Dedifferentiated amniotic fluid mesenchymal stem cell (primary cell): ENCODE measurements at regions not wholly inside any gene's neighbourhood (a gene's known extent, or its start where the extent isn't known, plus 50 kb on each side); places are given as distances from the start of the nearest gene placed in this dataset.
"Not testable (repeated sequence)": the region's sequence is repeated elsewhere in the genome, so short reads cannot be mapped to it uniquely, and the experiment has no call there.

ENCODE experiments used
- DNase-seq: peaks from one replicate; pipeline ENCODE4 v3.0.0-alpha.2; 2016; ENCODE audit errors: extremely low spot score

- DNase-seq, result not testable (repeated sequence)
These were observed 127.9 kb downstream of the ARRDC4 start for GRCh38 chr15:98088307-98088945.

DNA sequence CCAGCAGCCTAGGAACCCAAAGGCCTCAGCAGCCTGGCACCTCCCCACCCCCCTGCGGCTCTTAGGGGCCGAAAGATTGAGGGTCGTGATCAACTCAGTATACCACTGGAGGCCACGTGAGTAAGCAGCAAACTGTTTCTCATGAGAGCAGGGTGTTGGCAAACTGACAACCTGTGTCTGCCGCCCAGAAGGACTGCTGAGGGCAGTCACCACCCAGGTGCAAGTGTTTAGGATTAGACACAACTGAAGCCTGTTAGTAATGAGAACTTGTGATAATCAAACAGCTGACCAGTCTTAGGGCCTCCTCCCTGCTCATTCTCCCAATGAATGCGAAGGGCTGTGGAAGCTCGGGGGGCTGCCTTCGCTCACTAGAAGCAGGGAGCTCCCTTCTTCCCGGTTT lies 128.8 kb downstream of the ARRDC4 start:
- not testable (repeated sequence) for DNase-seq

DNA sequence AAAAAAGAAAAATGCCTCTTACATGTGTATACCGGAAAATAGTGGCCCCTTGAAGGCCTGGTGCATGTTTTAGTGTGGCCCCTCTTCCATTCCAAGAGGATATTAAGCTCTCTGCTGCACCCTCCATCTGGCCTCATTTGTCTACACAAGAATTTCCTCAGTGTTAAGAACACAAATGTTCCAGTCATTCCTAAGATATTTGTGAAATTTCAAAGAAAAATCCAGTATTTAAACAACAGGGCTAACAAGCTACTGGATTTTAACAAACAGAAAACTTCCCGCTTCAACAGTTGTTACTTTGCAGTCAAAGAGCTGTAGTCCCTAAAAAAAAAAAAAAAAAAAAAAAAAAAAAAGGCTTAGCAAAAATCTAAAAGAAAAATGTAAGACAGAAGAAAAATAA lies 137.5 kb downstream of the ARRDC4 start:
- not testable (repeated sequence) for DNase-seq

DNA sequence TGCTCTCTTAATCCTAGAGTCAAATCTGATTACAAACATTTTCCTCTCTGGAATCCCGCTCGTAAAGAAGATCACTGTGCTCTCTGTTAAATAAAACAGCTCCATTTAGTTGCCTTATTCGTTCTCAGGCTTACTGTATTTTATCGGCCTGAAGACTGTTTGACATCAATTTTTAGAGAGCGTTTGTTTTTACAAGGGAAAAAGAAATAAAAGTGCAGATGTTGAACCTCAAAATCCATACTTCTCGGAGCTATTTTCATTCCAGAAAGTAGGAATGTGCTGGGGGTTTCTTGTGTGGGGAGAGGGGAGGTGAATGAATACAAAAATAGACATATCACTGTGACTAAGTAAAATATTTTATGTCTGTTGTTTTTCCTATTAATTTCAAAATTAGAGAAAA lies 140.1 kb downstream of the ARRDC4 start:
- not testable (repeated sequence) for DNase-seq

GRCh38 chr15:98103570-98103969 lies 143.1 kb downstream of the ARRDC4 start:
- DNase-seq, result no peak

GRCh38 chr15:98104386-98105151 lies 144.1 kb downstream of the ARRDC4 start:
- DNase-seq, result not testable (repeated sequence)

DNA sequence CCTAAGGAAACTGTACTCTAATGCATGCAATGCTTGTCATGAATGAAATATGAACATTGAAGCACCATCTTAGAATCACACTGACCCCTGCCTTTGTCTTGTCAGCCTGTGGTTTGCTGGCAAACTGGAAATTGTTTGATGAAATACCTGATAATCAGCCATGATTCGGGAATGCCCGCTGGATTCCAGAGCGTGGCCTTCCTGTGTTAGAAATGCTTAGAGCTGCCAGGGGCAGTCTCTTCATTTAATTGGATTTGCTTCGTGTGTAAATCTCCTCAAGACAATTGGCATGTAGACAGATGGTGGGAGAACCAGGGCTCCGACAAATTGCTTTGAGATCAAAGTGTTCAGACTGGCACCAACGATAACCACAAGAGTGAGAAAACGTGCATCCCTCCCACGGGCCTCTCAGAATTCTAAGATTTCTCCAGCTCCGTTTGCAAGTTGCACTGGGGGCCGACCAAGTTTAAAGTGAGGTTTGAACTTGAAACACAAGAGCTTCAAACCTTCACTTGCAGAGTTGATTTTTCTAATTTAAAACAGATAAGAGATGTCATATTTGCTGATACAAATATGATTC lies 146.2 kb downstream of the ARRDC4 start:
- not testable (repeated sequence) for DNase-seq

- no peak for DNase-seq
These were observed 151.3 kb downstream of the ARRDC4 start for GRCh38 chr15:98111806-98112205.

- no peak for DNase-seq
These were observed 152.8 kb downstream of the ARRDC4 start for GRCh38 chr15:98113327-98113726.

- no peak for DNase-seq
These were observed 160.1 kb downstream of the ARRDC4 start for GRCh38 chr15:98120561-98120960.

GRCh38 chr15:98121536-98121935 lies 161.0 kb downstream of the ARRDC4 start:
- DNase-seq, result no peak

GRCh38 chr15:98121957-98122356 lies 161.5 kb downstream of the ARRDC4 start:
- no peak for DNase-seq

DNA sequence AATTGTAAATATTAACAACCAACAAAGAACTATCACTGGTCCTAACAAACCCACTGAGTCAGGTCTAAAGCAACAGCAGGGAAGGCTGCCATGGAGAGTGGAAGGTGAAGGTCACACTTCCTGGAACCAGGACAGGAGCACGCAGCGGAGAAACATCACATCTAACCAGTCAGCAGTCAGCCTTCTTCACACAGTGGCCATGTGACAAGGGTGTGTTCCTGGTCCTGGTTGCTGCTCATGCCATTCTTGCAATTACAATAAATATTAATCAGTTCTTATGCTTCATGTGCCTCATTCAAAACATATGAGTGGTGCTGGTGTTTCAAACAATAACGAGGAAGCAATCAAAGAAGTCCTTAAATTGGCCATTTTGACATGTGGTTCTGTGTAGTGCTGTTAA lies 162.8 kb downstream of the ARRDC4 start:
- DNase-seq, result no peak

DNA sequence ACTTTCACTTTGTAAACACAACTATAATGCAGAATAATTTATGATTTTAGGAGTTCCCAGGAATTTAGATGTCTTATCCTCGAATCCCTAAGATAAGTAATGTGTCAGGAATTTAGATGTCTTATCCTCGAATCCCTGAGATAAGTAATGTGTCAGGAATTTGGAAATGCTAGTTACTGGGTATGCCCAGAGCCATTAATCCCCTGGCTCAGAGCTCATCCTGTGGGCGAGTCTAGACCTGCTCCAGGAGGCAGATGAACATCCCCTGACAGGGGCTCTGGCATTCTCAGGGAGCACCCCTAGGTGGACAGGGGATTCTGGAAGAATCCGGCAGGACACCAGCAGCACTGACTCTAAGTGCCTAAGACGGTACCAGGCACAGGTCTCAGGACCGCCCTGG lies 163.3 kb downstream of the ARRDC4 start:
- no peak for DNase-seq

DNA sequence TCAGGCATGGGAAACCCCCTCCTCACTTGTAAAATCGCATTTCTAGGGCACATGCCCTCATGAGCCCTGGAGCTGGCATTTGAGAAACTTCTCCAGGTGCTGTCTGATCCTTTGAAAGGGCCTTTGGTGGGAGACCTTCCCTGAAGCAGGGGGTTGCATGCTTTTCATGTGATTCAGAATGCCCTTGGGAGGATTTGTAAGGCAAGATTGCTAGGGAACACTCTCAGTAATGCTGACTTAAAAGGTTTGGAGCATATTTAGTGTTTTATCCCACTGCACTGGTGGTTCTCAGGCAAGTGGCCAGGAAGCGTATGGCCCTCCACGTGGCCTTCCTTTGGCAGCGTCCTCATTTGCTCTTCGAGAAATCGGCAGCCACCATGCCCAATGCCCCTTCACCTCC lies 164.1 kb downstream of the ARRDC4 start:
- no peak for DNase-seq

DNA sequence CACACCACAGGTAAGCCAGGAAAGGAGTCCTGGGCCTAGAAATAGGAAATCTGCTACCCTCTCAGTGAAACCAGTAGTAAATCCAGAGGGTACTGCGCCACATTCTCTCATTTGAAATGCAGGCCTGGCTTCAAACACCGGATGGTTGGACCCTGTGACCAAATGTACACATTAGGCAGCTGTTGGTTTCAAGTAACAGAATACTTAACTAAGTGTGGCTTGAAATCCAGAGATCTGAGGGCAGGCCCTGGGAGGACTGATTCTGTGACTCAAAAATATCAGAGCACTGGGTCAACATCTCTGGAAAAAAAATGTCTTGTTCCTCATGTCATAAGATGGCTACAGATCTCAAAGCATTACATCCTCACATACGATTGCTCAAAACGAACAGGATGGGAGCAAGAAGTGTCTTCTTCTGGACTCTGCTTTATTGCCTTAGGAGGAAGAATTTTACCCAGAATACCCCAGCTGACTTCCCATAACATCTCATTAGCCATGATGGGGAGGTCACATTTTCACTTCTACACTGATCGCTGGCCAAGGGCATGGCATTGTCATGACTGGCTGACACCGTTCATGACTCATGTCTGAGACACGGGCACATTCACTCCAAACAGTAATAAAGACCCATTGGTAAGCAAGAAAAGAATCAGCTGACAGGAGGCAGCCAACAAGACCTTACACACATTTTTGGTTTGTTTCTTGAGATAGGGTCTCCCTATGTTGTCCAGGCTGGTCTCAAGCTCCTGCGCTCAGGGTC lies 166.0 kb downstream of the ARRDC4 start:
- no peak for DNase-seq

DNA sequence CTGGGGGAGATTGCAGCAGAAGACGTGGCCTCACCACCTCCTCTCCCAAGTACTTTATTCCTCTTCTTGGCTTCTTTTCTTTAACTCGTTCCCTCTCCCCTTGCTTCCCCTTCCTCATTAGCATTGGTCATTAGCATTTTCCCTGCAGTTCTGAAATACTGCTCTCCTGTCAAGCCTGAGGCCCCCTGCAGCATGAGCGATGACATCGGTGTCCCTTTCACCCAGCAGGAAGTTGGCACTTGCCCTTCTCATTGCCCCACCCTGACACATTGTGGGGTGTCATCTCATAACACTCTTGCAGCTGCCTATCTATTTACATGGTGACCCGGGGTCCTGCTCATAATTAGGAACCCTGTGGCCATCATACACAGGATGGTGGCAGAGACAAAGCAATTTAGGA lies 167.1 kb downstream of the ARRDC4 start:
- no peak for DNase-seq

- no peak for DNase-seq
These were observed 171.4 kb downstream of the ARRDC4 start for GRCh38 chr15:98131924-98132323.

- DNase-seq, result no peak
These were observed 174.4 kb downstream of the ARRDC4 start for GRCh38 chr15:98134905-98135304.

GRCh38 chr15:98138910-98139309 lies 178.4 kb downstream of the ARRDC4 start:
- no peak for DNase-seq

DNA sequence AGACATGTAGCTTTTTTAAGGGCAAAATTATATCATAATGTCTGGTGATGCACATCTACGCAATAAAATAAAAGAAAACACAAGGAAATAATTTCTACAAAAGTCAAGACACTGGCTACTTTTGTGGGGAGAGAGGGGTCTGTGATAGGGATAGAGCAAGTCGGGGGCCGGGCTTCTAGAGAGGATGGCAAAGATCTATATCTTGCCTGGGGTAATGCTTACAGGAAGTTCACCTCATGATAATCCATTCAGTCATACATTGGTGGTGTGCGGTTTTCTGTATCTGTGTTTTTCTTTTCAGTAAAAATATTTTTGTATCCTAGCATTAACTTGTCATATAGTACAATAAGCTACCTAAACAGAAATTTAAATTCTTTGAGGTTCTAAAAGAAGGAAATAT lies 178.8 kb downstream of the ARRDC4 start:
- DNase-seq, result no peak

GRCh38 chr15:98142572-98142971 lies 182.1 kb downstream of the ARRDC4 start:
- DNase-seq, result no peak
